A549 (cell line): ENCODE measurements at regions not wholly inside any gene's neighbourhood (a gene's known extent, or its start where the extent isn't known, plus 50 kb on each side); places are given as distances from the start of the nearest gene placed in this dataset.

ENCODE experiments used
- ATAC-seq, 2 experiments: fragments of 200-7000 bp in 1 of 2; fragments of >200 bp in 1 of 2; cut with Nextera tagmentation in 1 of 2; cut with Tn5 transposase in 1 of 2; 3 replicates each; pipeline versions ENCODE4 v1.8.0 to v1.9.1; 2018 to 2020; ENCODE audit warnings: mild to moderate bottlenecking in 1 of 2, moderate library complexity in 1 of 2
- CTCF ChIA-PET: fragments of 300-600 bp; sonication (Branson Sonifier 250); formaldehyde crosslinking; extraction: SDS; loops from one replicate; lab custom pipeline; 2021; ENCODE audit warnings: antibody characterized with exemption, inconsistent platforms; lab: Yijun Ruan, JAX
- POLR2A ChIA-PET: fragments of 350-600 bp; formaldehyde crosslinking; extraction: SDS; loops from one replicate; lab custom pipeline; 2021; ENCODE audit warnings: antibody characterized with exemption, inconsistent platforms; lab: Yijun Ruan, JAX
- DNase-seq, 2 experiments: peaks; one replicate each; pipeline versions ENCODE4 v3.0.0 to v3.0.0-alpha.2; 2011 to 2016; ENCODE audit warnings: low read depth in 1 of 2, low spot score in 1 of 2
- FAIRE-seq: peaks from 2 replicates; lab custom pipeline; 2011; peaks lifted over from hg19 to GRCh38; lab: Jason Lieb, UNC
- H3K27ac ChIP-seq, 2 experiments: fragments of >200 bp; sonication (Bioruptor Twin); formaldehyde crosslinking; 3 replicates each; pipeline ENCODE4 v1.5.1; 2016 to 2017
- H3K4me1 ChIP-seq: fragments of >200 bp; sonication (Bioruptor Twin); formaldehyde crosslinking; 3 replicates; pipeline ENCODE4 v1.6.1; 2016
- H3K4me2 ChIP-seq: fragments of >200 bp; sonication (Bioruptor Twin); formaldehyde crosslinking; 3 replicates; pipeline ENCODE4 v1.6.1; 2016
- H3K4me3 ChIP-seq: fragments of >200 bp; sonication (Bioruptor Twin); formaldehyde crosslinking; 3 replicates; pipeline ENCODE4 v1.5.1; 2016
- H3K9me3 ChIP-seq: fragments of >200 bp; sonication (Bioruptor Twin); formaldehyde crosslinking; 3 replicates; pipeline ENCODE4 v1.6.1; 2016
- ATOH8 ChIP-seq: fragments of 250-450 bp; sonication (Bioruptor Pico); IDR thresholded peaks from 2 replicates; pipeline ENCODE4 v1.5.0; 2020; ENCODE audit warnings: low read depth, mild to moderate bottlenecking, moderate library complexity
- BHLHE40 ChIP-seq: IDR thresholded peaks from 2 replicates; pipeline ENCODE4 v1.6.1; 2012; ENCODE audit warnings: low read depth, low read length, inconsistent platforms
- CEBPB ChIP-seq, 2 experiments: fragments of >200 bp in 1 of 2; sonication (Bioruptor Twin) in 1 of 2; formaldehyde crosslinking in 1 of 2; IDR thresholded peaks; 2 replicates each; pipeline ENCODE4 v1.6.1; 2012 to 2016
- CHD4 ChIP-seq: fragments of 200-600 bp; sonication (generic); IDR thresholded peaks from 2 replicates; pipeline ENCODE4 v1.6.1; 2016; ENCODE audit warnings: antibody characterized with exemption, mild to moderate bottlenecking, borderline replicate concordance
- EP300 ChIP-seq, 2 experiments: fragments of >200 bp; sonication (Bioruptor Twin); formaldehyde crosslinking; IDR thresholded peaks; 2 replicates in 1 of 2; 3 replicates in 1 of 2; pipeline ENCODE4 v1.6.1; 2016 to 2017
- FOSL2 ChIP-seq, 2 experiments: fragments of 450-650 bp in 1 of 2; fragments of >200 bp in 1 of 2; sonication (Bioruptor Twin) in 1 of 2; formaldehyde crosslinking; IDR thresholded peaks; 2 replicates each; pipeline versions ENCODE4 v1.5.0 to v1.6.1; 2016 to 2020; ENCODE audit warnings: mild to moderate bottlenecking in 1 of 2, moderate library complexity in 1 of 2
- HOXA7 ChIP-seq: fragments of 250-450 bp; sonication (Bioruptor Pico); IDR thresholded peaks from 2 replicates; pipeline ENCODE4 v1.5.0; 2020; ENCODE audit warnings: mild to moderate bottlenecking, moderate library complexity
- HOXB13 ChIP-seq: fragments of 250-450 bp; sonication (Bioruptor Pico); IDR thresholded peaks from 2 replicates; pipeline ENCODE4 v1.5.0; 2020; ENCODE audit warnings: low read depth, mild to moderate bottlenecking, moderate library complexity
- HOXB5 ChIP-seq: fragments of 250-450 bp; sonication (Bioruptor Pico); IDR thresholded peaks from 2 replicates; pipeline ENCODE4 v1.5.0; 2020; ENCODE audit warnings: mild to moderate bottlenecking, moderate library complexity
- KDM5A ChIP-seq: fragments of 200-600 bp; sonication (generic); IDR thresholded peaks from 2 replicates; pipeline ENCODE4 v1.6.1; 2016; ENCODE audit warnings: antibody characterized with exemption, mild to moderate bottlenecking
- NFE2L2 ChIP-seq: fragments of 150-350 bp; conservative IDR thresholded peaks from 2 replicates; pipeline ENCODE4 v1.6.1; 2014; ENCODE audit warnings: low read length
- NPAS2 ChIP-seq: fragments of 250-450 bp; sonication (Bioruptor Pico); IDR thresholded peaks from 2 replicates; pipeline ENCODE4 v1.8.0; 2022; ENCODE audit warnings: mild to moderate bottlenecking, moderate library complexity, borderline replicate concordance
- PHF8 ChIP-seq: fragments of 200-600 bp; sonication (generic); IDR thresholded peaks from 2 replicates; pipeline ENCODE4 v1.6.1; 2016; ENCODE audit warnings: low read depth, mild to moderate bottlenecking, antibody characterized with exemption, moderate library complexity, borderline replicate concordance
- RAD21 ChIP-seq, 2 experiments: fragments of >200 bp in 1 of 2; sonication (Bioruptor Twin) in 1 of 2; formaldehyde crosslinking in 1 of 2; IDR thresholded peaks in 1 of 2; conservative IDR thresholded peaks in 1 of 2; 2 replicates in 1 of 2; 3 replicates in 1 of 2; pipeline ENCODE4 v1.6.1; 2012 to 2018; ENCODE audit warnings: inconsistent platforms in 1 of 2
- RFX5 ChIP-seq: fragments of 450-650 bp; IDR thresholded peaks from 2 replicates; pipeline ENCODE4 v1.7.1; 2014; ENCODE audit warnings: antibody characterized with exemption, mild to moderate bottlenecking, moderate library complexity
- RNF2 ChIP-seq: fragments of 200-600 bp; sonication (generic); IDR thresholded peaks from 2 replicates; pipeline ENCODE4 v1.6.1; 2016; ENCODE audit warnings: low read depth, mild to moderate bottlenecking, antibody characterized with exemption, moderate library complexity, borderline replicate concordance
- TFCP2L1 ChIP-seq: fragments of 250-450 bp; sonication (Bioruptor Pico); IDR thresholded peaks from 2 replicates; pipeline ENCODE4 v1.5.0; 2021; ENCODE audit warnings: mild to moderate bottlenecking
- ZNF302 ChIP-seq: fragments of 250-450 bp; sonication (Bioruptor Pico); IDR thresholded peaks from 2 replicates; pipeline ENCODE4 v1.9.0; 2021; ENCODE audit warnings: inconsistent platforms, mild to moderate bottlenecking, moderate library complexity
- WGBS: methylation state at CpG from one replicate; pipeline ENCODE4 v1.1.6; 2017; ENCODE audit errors: missing lambda C conversion rate; 5-methylcytosine and 5-hydroxymethylcytosine counted together
- TF ChIP-seq, protein P1 (sequence below): fragments of 200-600 bp; sonication (generic); IDR thresholded peaks from 2 replicates; pipeline ENCODE4 v1.6.1; 2016; ENCODE audit warnings: antibody characterized with exemption, mild to moderate bottlenecking, moderate library complexity
- TF ChIP-seq, protein P2 (sequence below): IDR thresholded peaks from 2 replicates; pipeline ENCODE4 v1.6.1; 2012
- TF ChIP-seq, protein P3 (sequence below): IDR thresholded peaks from 2 replicates; pipeline ENCODE4 v1.6.1; 2012
- TF ChIP-seq, protein P4 (sequence below): fragments of >200 bp; sonication (Bioruptor Twin); formaldehyde crosslinking; IDR thresholded peaks from 2 replicates; pipeline ENCODE4 v1.6.1; 2016
- TF ChIP-seq, protein P5 (sequence below): IDR thresholded peaks from 2 replicates; pipeline ENCODE4 v1.6.1; 2012; ENCODE audit warnings: low read depth, borderline replicate concordance

- no peak for TF ChIP-seq CEBPB (IDR thresholded peaks at IDR 0.05)
- no peak for TF ChIP-seq ATOH8 (CRISPR knock-in tag)
- TF ChIP-seq EP300 (IDR thresholded peaks at IDR 0.05), result no peak
- TF ChIP-seq ZNF302 (CRISPR knock-in tag), result no peak
These were observed 154.2 kb downstream of the DLL1 start (continued) for GRCh38 chr6:170136541-170137175.

DNA sequence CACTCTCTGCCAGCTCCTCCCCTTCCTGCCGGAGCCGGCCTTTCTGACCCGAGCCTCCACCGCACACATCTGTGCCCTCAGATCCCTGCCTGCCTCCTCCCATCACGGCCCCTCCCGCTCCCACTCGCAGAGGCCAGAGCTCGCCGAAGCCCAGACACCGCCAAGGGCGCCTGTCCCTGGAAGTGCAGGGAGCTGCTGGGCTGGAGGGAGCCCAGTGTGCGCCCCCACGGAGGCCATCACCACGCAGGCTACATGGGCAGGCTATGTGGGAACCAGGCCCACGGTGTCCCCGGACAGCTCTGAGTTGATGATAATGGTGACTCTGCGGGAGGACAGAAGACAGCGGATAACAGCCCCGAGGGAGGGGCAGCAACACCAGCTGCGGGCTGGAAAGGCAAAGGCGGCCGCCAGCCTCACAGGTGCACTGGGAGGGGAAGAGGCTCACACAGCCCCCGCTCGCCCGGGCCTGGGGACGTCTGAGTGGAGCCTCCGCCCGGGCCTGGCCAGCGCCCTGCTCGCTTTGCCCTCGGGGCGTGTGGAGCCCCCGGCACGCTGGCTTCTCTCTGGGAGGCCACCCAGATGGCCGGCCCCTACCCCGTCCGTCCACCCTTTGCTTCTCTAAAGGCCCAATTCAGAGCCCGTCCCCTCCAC lies 154.9 kb downstream of the DLL1 start:
- 71% methylated on average over 21 of the region's 38 CpGs for WGBS
- ATAC-seq (no peak), DNase-seq (no peak), FAIRE-seq (no peak)
- CTCF ChIA-PET, result interaction anchor here (2.1 kb wide), 1 partner anchor 304 kb away, joined by 6 read pairs; no protein-coding TSS in a partner anchor
- TF ChIP-seq, protein P1, sequence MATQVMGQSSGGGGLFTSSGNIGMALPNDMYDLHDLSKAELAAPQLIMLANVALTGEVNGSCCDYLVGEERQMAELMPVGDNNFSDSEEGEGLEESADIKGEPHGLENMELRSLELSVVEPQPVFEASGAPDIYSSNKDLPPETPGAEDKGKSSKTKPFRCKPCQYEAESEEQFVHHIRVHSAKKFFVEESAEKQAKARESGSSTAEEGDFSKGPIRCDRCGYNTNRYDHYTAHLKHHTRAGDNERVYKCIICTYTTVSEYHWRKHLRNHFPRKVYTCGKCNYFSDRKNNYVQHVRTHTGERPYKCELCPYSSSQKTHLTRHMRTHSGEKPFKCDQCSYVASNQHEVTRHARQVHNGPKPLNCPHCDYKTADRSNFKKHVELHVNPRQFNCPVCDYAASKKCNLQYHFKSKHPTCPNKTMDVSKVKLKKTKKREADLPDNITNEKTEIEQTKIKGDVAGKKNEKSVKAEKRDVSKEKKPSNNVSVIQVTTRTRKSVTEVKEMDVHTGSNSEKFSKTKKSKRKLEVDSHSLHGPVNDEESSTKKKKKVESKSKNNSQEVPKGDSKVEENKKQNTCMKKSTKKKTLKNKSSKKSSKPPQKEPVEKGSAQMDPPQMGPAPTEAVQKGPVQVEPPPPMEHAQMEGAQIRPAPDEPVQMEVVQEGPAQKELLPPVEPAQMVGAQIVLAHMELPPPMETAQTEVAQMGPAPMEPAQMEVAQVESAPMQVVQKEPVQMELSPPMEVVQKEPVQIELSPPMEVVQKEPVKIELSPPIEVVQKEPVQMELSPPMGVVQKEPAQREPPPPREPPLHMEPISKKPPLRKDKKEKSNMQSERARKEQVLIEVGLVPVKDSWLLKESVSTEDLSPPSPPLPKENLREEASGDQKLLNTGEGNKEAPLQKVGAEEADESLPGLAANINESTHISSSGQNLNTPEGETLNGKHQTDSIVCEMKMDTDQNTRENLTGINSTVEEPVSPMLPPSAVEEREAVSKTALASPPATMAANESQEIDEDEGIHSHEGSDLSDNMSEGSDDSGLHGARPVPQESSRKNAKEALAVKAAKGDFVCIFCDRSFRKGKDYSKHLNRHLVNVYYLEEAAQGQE, result no peak
- TF ChIP-seq FOSL2 (IDR thresholded peaks at IDR 0.05) (no peak), FOSL2 (CRISPR knock-in tag; IDR thresholded peaks at IDR 0.05) (no peak), PHF8 (no peak), CHD4 (no peak), CEBPB (IDR thresholded peaks at IDR 0.05) (no peak), RAD21 (conservative IDR thresholded peaks at IDR 0.05 in 1 of 2, IDR thresholded peaks at IDR 0.05 in 1 of 2) (no peak), RFX5 (no peak), HOXA7 (no peak), HOXB13 (CRISPR knock-in tag) (no peak), BHLHE40 (no peak), HOXB5 (CRISPR knock-in tag) (no peak), NPAS2 (no peak), NFE2L2 (no peak), RNF2 (no peak), KDM5A (no peak), TFCP2L1 (CRISPR knock-in tag) (no peak)
- TF ChIP-seq, protein P2, sequence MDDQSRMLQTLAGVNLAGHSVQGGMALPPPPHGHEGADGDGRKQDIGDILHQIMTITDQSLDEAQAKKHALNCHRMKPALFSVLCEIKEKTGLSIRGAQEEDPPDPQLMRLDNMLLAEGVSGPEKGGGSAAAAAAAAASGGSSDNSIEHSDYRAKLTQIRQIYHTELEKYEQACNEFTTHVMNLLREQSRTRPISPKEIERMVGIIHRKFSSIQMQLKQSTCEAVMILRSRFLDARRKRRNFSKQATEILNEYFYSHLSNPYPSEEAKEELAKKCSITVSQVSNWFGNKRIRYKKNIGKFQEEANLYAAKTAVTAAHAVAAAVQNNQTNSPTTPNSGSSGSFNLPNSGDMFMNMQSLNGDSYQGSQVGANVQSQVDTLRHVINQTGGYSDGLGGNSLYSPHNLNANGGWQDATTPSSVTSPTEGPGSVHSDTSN, result no peak
- TF ChIP-seq, protein P3, sequence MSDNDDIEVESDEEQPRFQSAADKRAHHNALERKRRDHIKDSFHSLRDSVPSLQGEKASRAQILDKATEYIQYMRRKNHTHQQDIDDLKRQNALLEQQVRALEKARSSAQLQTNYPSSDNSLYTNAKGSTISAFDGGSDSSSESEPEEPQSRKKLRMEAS, result no peak
- TF ChIP-seq, protein P4, sequence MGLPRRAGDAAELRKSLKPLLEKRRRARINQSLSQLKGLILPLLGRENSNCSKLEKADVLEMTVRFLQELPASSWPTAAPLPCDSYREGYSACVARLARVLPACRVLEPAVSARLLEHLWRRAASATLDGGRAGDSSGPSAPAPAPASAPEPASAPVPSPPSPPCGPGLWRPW, result no peak
- TF ChIP-seq, protein P5, sequence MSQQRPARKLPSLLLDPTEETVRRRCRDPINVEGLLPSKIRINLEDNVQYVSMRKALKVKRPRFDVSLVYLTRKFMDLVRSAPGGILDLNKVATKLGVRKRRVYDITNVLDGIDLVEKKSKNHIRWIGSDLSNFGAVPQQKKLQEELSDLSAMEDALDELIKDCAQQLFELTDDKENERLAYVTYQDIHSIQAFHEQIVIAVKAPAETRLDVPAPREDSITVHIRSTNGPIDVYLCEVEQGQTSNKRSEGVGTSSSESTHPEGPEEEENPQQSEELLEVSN, result no peak
- TF ChIP-seq, all 56 proteins: peak for 0
- Histone ChIP-seq H3K4me2 (no peak overlapping the region), H3K27ac (no peak overlapping the region), H3K9me3 (no peaks in the 10 kb centered on the region), H3K4me1 (no peaks in the 10 kb centered on the region), H3K4me3 (no peak overlapping the region)
- POLR2A ChIA-PET, result no interaction called here
